Left lung (tissue), 4 donors: ENCODE measurements at regions not wholly inside any gene's neighbourhood (a gene's known extent, or its start where the extent isn't known, plus 50 kb on each side); places are given as distances from the start of the nearest gene placed in this dataset.

Source experiments
- ATAC-seq: fragments of 200-7000 bp; cut with Tn5 transposase; one replicate; pipeline ENCODE4 v1.9.1; 2020; ENCODE audit warnings: moderate library complexity
- DNase-seq, 4 donors: peaks; one replicate each; pipeline ENCODE4 v3.0.0-alpha.2; 2013 to 2020
- H3K27ac ChIP-seq, 2 donors: fragments of 200-600 bp; sonication (generic) in 1 of 2; one replicate each; pipeline versions ENCODE4 v1.5.0 to v1.8.0; 2020 to 2021
- H3K27me3 ChIP-seq, 2 donors: fragments of 200-600 bp; sonication (generic) in 1 of 2; one replicate each; pipeline versions ENCODE4 v1.5.0 to v1.8.0; 2020 to 2021
- H3K36me3 ChIP-seq, 2 donors: fragments of 200-600 bp; sonication (generic) in 1 of 2; one replicate each; pipeline versions ENCODE4 v1.5.0 to v1.8.0; 2020 to 2021
- H3K4me1 ChIP-seq, 2 donors: fragments of 200-600 bp; one replicate each; pipeline ENCODE4 v1.8.0; 2021
- H3K4me3 ChIP-seq, 2 donors: fragments of 200-600 bp; sonication (generic) in 1 of 2; one replicate each; pipeline versions ENCODE4 v1.5.0 to v1.8.0; 2020 to 2021; ENCODE audit warnings: mild to moderate bottlenecking in 1 of 2
- H3K9me3 ChIP-seq, 2 donors: fragments of 200-600 bp; sonication (generic) in 1 of 2; one replicate each; pipeline versions ENCODE4 v1.5.0 to v1.8.0; 2020 to 2021
- intact Hi-C, 2 donors: fragments of 100-400 bp; cut with DNase I; formaldehyde crosslinking; loops; one replicate each; pipeline versions ENCODE4 v1.11.2 to v1.14.2; 2022
- TF ChIP-seq, protein P1 (sequence below), 2 donors: fragments of 200-600 bp; sonication (generic) in 1 of 2; IDR thresholded peaks; one replicate each; pipeline versions ENCODE4 v1.5.0 to v1.8.0; 2021; ENCODE audit warnings: antibody characterized with exemption in 2 of 2
- donor health status: DM: no; HTN: yes; CAD: no.
- donor health status: DM: no; HTN: no; CAD: no.

GRCh38 chr2:153567367-153567766, 88.8 kb upstream of the RPRM start:
- no peaks in the 10 kb centered on the region for H3K9me3 ChIP-seq
- intact Hi-C loops, result no loop called here
- ATAC-seq (no peak), DNase-seq (no peak)
- H3K36me3 ChIP-seq, result no peaks in the 10 kb centered on the region
- TF ChIP-seq, protein P1, sequence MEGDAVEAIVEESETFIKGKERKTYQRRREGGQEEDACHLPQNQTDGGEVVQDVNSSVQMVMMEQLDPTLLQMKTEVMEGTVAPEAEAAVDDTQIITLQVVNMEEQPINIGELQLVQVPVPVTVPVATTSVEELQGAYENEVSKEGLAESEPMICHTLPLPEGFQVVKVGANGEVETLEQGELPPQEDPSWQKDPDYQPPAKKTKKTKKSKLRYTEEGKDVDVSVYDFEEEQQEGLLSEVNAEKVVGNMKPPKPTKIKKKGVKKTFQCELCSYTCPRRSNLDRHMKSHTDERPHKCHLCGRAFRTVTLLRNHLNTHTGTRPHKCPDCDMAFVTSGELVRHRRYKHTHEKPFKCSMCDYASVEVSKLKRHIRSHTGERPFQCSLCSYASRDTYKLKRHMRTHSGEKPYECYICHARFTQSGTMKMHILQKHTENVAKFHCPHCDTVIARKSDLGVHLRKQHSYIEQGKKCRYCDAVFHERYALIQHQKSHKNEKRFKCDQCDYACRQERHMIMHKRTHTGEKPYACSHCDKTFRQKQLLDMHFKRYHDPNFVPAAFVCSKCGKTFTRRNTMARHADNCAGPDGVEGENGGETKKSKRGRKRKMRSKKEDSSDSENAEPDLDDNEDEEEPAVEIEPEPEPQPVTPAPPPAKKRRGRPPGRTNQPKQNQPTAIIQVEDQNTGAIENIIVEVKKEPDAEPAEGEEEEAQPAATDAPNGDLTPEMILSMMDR (IDR thresholded peaks at IDR 0.05), result no peak
- H3K27ac ChIP-seq, result no peak overlapping the region
- H3K4me1 ChIP-seq, result no peaks in the 10 kb centered on the region
- H3K4me3 ChIP-seq, result no peak overlapping the region
- no peaks in the 10 kb centered on the region for H3K27me3 ChIP-seq

DNA sequence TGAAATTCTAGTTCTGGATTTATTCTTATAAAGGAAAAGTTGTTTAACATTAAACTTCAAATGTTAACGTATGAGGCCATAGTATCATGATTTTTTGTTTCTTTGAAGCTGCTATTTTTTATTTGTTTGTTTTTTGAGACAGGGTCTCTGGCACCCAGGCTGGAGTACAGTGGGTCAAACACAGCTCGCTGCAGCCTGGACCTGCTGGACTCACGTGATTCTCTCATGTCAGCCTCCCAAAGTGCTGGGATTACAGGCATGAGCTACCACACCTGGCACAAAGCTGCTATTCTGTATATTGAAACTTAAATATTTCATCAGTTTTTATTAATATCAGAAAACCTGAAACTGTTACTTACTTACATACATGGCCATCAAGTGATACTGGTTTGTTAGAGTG, 89.5 kb upstream of the RPRM start:
- H3K36me3 ChIP-seq, result no peaks in the 10 kb centered on the region
- DNase-seq (no peak), ATAC-seq (no peak)
- intact Hi-C loops, result no loop called here
- no peaks in the 10 kb centered on the region for H3K27me3 ChIP-seq
- no peaks in the 10 kb centered on the region for H3K9me3 ChIP-seq
- H3K27ac ChIP-seq, result no peak overlapping the region
- no peaks in the 10 kb centered on the region for H3K4me1 ChIP-seq
- TF ChIP-seq, protein P1 (IDR thresholded peaks at IDR 0.05), result no peak
- no peak overlapping the region for H3K4me3 ChIP-seq

DNA sequence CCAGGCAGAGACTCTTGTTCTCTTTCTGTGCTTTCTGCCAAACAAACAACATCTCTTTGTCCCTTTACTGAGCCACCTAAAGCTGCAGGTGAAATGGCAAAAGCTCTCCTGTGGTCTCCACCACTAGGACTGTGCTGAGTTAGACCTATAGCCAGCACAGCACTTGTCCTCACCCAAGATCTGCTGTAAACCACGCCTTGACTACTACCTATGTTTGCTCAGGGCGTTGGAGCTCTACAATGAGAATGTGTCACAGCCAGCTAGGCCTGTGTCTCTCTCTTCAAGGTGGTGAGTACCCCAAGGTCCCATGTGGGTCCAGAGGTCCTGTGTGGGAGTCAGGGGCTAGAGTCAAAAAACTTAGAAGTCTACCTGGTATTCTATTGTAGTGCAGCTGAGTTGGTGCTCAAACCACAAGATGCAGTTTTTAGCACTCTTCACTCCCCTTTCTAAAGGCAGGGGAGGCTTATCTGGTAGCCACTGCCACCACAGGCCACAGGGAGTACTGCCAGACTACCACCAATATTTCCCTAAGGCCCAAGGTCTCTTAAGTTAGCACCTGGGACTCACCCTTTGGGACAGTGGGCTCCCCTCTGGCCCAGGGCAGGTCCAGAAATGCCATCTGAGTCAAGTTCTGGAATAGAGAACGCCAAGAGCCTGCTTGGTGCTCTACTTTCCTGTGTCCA, 96.8 kb upstream of the RPRM start:
- no peak for ATAC-seq
- intact Hi-C loops, result no loop called here
- Histone ChIP-seq H3K27me3 (no peaks in the 10 kb centered on the region), H3K27ac (no peak overlapping the region), H3K9me3 (no peaks in the 10 kb centered on the region), H3K36me3 (no peaks in the 10 kb centered on the region), H3K4me1 (no peaks in the 10 kb centered on the region), H3K4me3 (no peak overlapping the region)
- TF ChIP-seq, protein P1 (IDR thresholded peaks at IDR 0.05), result no peak
- DNase-seq, result no peak

GRCh38 chr2:153584244-153584643, 105.7 kb upstream of the RPRM start:
- no peaks in the 10 kb centered on the region for H3K4me1 ChIP-seq
- H3K9me3 ChIP-seq, result peaks cover 0 to 26% of the 10 kb centered on the region in 2 donors
- H3K36me3 ChIP-seq, result no peaks in the 10 kb centered on the region
- no peak for DNase-seq
- TF ChIP-seq, protein P1 (IDR thresholded peaks at IDR 0.05), result no peak
- no peak overlapping the region for H3K27ac ChIP-seq
- H3K27me3 ChIP-seq, result no peaks in the 10 kb centered on the region
- ATAC-seq, result no peak
- no peak overlapping the region for H3K4me3 ChIP-seq
- intact Hi-C loops, result no loop called here

GRCh38 chr2:153588408-153588807, 109.8 kb upstream of the RPRM start:
- no peak for DNase-seq
- Histone ChIP-seq H3K27ac (no peak overlapping the region), H3K4me3 (no peak overlapping the region), H3K27me3 (no peaks in the 10 kb centered on the region), H3K9me3 (peaks cover 0 to 40% of the 10 kb centered on the region in 2 donors), H3K4me1 (no peaks in the 10 kb centered on the region), H3K36me3 (no peaks in the 10 kb centered on the region)
- intact Hi-C loops, result no loop called here
- no peak for ATAC-seq
- TF ChIP-seq, protein P1 (IDR thresholded peaks at IDR 0.05), result no peak
